GM18505 (cell line): ENCODE measurements at regions not wholly inside any gene's neighbourhood (a gene's known extent, or its start where the extent isn't known, plus 50 kb on each side); places are given as distances from the start of the nearest gene placed in this dataset.
"Not testable (repeated sequence)": the region's sequence is repeated elsewhere in the genome, so short reads cannot be mapped to it uniquely, and the experiment has no call there.

Experiments used
- ATAC-seq: cut with Tn5 transposase; IDR thresholded peaks from one replicate; pipeline ENCODE4 v1.9.1; 2021; ENCODE audit not compliant: unreplicated experiment
- POLR2A ChIP-seq: IDR thresholded peaks from 4 replicates; pipeline ENCODE4 v1.6.1; 2011; ENCODE audit warnings: borderline replicate concordance; ENCODE audit not compliant: insufficient read depth, insufficient read length; ENCODE audit errors: extremely low read depth

GRCh38 chr5:104019956-104020355 is 457.4 kb upstream of the NUDT12 start:
- no peak for ATAC-seq
- no peak for TF ChIP-seq POLR2A

GRCh38 chr5:104018299-104018698 is 455.7 kb upstream of the NUDT12 start:
- ATAC-seq: no peak
- no peak for TF ChIP-seq POLR2A

DNA sequence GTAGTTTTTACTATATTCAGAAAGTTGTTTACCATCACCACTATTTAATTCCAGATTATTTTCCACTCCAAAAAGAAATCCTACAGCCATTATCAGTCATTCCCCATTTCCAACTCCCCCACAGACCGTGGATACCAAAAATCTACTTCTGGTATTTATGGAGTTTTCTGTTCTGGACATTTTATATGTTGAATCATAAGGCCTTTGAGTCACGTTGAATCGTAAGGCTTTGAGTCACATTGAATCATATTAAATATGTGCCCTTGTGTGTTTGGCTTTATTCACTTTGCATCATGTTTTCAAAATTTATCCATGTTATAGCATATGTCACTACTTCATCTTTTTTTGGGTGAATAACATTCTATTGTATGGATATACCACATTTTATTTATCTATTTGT is 454.1 kb upstream of the NUDT12 start:
- ATAC-seq: no peak
- TF ChIP-seq POLR2A: no peak

DNA sequence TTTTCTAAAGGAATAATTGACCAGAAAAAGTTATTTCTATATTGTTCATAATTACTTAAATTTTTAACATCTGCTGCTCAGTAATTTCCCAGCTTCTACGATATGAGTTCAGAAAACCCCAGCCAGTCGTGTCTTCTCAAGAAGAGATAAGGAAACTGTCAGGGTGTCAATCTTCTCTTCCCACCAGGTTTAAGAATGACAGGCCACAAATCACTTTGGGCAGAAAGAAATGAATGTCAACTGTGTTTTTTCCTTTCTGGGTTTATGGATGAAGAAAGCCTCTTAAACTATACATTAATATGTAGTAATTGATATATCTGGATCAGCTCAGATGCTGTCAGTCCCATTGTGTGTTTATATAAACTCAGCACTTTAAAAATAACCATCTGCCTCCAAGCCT is 453.2 kb upstream of the NUDT12 start:
- no peak for ATAC-seq
- TF ChIP-seq POLR2A: no peak

DNA sequence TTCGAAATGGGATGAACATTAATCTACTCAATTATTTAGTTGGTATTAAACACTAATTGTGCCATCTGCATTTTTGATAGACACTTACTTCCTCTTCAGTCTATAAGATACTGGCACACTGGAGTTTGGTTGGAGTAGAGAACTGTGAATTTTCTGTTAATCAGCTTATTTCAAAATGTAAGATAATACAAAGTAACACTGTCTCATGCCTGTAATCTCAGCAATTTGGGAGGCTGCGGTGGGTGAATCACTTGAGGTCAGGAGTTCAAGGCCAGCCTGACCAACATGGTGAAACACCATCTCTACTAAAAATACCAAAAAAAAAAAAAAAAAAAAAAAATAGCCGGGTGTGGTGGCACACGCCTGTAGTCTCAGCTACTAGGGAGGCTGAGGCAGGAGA is 440.2 kb upstream of the NUDT12 start:
- not testable (repeated sequence) for ATAC-seq

- no peak for TF ChIP-seq POLR2A
- no peak for ATAC-seq
Observed at GRCh38 chr5:104001136-104001535, 438.5 kb upstream of the NUDT12 start.

- TF ChIP-seq POLR2A: no peak
- no peak for ATAC-seq
Observed at GRCh38 chr5:103993031-103993430, 430.4 kb upstream of the NUDT12 start.

DNA sequence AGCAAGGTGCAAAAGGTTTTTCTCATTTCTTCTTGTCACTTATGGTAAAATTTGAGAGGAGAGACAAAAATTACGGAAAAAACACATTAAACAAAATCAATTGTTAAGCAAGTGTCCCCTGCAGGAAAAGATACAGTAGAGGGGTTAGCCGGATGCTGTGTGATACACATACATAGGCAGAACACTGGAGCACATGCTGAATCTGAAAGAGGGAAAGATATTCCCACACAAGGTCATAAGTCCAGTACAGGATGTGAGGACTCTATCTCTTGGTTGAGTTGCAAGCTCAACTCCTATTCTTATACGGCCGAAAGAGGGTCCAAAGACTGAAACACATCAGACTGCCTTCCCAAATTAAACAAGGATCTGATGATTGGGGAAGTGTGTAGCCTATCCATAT is 427.5 kb upstream of the NUDT12 start:
- no peak for ATAC-seq
- TF ChIP-seq POLR2A: no peak

GRCh38 chr5:103981592-103981991 is 419.0 kb upstream of the NUDT12 start:
- TF ChIP-seq POLR2A: no peak
- no peak for ATAC-seq

- no peak for ATAC-seq
- no peak for TF ChIP-seq POLR2A
Observed at GRCh38 chr5:103973669-103974068, 411.1 kb upstream of the NUDT12 start.

GRCh38 chr5:103966295-103966694 is 403.7 kb upstream of the NUDT12 start:
- not testable (repeated sequence) for ATAC-seq

DNA sequence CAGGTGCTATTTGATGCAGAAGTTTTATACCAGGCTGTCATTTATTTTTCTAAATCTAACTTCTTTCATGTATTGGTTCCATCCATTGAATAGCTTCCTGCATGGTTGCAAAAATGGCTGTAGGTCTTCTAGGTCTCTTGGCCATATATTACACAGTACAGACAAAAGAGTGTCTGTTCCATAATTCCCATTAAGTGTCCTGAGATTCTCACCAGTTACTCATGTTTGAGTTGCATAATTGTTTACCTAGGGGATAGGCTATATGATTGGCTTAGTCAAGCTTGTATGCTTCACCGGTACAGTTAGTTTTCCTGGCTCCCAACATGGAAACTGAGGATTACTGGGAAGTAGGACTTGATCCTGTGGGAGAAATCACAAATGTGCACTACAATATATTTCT is 399.4 kb upstream of the NUDT12 start:
- no peak for ATAC-seq
- no peak for TF ChIP-seq POLR2A

GRCh38 chr5:103953601-103954382 is 391.2 kb upstream of the NUDT12 start:
- no peak for TF ChIP-seq POLR2A
- no peak for ATAC-seq

- ATAC-seq: no peak
- TF ChIP-seq POLR2A: no peak
Observed at GRCh38 chr5:103951776-103952175, 389.2 kb upstream of the NUDT12 start.

DNA sequence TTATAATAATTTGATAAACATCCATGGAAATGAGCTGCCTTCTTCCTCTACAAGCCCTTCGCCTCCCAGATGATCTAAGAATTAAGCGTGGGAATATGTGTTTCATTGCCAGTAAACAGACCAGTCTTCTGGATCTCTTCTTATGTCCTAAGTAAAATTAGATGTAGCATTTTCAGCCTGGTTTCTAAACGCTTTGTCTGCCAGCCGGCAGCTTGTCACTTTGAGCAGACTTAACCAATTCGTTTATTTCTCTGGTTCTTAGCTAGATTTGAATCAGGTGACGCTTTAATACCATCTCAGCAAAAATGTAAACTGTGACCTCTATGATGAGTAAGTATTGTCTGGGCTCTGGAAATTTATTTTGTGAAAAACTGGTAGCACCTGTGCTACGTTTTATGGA is 380.6 kb upstream of the NUDT12 start:
- TF ChIP-seq POLR2A: no peak
- ATAC-seq: no peak
